ENCODE measurements at regions not wholly inside any gene's neighbourhood (a gene's known extent, or its start where the extent isn't known, plus 50 kb on each side); places are given as distances from the start of the nearest gene placed in this dataset.
"Not testable (repeated sequence)": the region's sequence is repeated elsewhere in the genome, so short reads cannot be mapped to it uniquely, and the experiment has no call there.

- DNase-seq (ENCODE audit: low read depth), result no peak
Observed at GRCh38 chr21:35749904-35750303, 310.4 kb downstream of the SETD4 start.

- DNase-seq (ENCODE audit: low read depth), result no peak
Observed at GRCh38 chr21:35748678-35749314, 311.5 kb downstream of the SETD4 start.

DNA sequence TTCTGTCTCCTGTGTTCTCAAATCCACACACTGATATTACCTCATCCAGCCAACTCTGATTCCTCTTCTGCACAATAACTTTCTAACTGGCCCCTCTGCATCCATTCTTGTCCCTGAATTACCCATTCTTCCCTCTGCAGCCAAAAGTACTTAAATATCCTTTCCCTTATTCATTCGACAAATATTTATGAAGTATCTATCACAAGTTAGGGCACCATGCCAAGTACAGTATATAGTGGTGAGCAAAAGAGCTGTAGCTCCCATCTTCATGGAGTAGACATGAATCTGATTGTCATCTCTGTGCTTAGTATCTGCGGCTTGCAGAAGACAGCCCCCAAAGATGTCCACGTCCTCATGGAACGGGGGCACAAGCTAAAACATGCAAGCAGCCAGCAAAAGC lies 316.8 kb downstream of the SETD4 start:
- no peak for DNase-seq (ENCODE audit: low read depth)

GRCh38 chr21:35738347-35738961 lies 321.9 kb downstream of the SETD4 start:
- DNase-seq (ENCODE audit: low read depth), result no peak

- DNase-seq (ENCODE audit: low read depth), result no peak
Observed at GRCh38 chr21:35737899-35738346, 322.4 kb downstream of the SETD4 start.

- no peak for DNase-seq (ENCODE audit: low read depth)
Observed at GRCh38 chr21:35737449-35737848, 322.9 kb downstream of the SETD4 start.

DNA sequence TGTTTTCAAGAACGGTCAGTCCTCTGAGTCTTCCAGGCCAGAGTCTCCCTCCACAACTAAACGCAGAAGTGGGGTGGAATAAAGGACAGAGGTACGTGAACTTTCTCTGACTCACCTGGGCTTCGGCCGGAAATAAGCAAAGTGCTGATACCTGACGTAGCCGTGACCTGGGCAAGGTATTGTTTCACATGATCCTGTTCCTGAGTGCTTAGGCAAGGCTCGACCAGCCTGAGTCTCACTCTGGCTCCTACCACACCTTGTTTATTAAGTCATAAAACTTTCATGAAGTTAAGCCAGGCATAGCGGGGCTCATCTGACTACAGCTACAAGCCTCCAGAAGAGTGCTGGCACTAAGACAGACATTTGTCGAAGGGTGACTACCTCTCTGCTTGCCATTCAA lies 327.5 kb downstream of the SETD4 start:
- no peak for DNase-seq (ENCODE audit: low read depth)

DNA sequence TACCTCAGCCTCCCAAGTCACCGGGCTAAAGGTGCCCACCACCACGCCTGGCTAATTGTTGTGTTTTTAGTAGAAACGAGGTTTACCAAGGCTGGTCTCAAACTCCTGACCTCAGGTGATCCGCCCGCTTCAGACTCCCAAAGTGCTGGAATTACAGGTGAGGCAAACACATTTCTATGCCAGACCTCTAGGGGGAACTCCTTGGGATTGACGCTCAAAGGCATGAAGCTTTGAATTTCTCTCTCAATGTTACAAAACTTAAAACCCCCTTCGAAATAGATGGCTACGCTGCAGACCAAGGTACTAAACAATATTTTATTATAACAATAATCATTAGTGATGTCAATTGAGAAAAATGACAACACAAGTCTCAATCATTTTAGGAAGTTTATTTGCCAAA lies 330.0 kb downstream of the SETD4 start:
- DNase-seq (ENCODE audit: low read depth), result no peak

DNA sequence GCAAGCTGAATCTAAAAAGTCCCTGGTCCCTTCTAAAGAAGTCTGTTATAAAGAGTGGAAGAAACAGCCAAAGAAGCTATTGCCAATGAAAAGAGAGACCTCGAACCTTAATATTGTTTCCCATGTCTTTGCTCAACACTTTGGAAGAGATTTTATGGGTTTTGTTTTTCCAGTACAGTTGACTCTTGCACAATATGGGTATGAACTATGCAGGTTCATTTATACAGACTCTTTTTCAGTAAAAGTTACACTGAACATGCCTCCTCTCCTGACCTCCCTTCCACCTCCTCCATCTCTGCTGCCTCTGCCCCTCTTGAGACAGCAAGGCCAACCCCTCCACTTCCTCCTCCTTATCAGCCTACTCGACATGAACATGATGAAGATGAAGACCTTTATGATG lies 332.5 kb downstream of the SETD4 start:
- no peak for DNase-seq (ENCODE audit: low read depth)

DNA sequence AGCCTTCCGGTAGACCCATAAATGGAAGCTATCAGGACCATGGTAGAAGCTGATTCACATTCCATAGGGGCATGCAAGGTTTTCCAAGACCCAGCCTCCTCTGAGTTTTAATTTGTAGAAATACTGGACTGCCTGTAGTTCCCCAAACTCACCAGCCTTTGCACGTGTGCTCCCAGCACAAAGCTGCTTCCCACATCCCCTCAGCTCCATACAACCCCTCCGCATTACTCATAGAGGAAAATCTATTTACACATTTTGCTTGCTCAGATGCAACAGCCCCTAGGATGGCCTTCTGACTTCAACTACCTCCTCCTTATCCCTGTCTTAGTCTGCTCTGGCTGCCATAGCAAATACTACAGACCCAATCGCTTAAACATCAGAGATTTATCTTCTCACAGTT lies 336.2 kb downstream of the SETD4 start:
- DNase-seq (ENCODE audit: low read depth), result no peak

- no peak for DNase-seq (ENCODE audit: low read depth)
Observed at GRCh38 chr21:35721701-35722100, 338.6 kb downstream of the SETD4 start.

GRCh38 chr21:35720208-35720731 lies 340.1 kb downstream of the SETD4 start:
- no peak for DNase-seq (ENCODE audit: low read depth)

DNA sequence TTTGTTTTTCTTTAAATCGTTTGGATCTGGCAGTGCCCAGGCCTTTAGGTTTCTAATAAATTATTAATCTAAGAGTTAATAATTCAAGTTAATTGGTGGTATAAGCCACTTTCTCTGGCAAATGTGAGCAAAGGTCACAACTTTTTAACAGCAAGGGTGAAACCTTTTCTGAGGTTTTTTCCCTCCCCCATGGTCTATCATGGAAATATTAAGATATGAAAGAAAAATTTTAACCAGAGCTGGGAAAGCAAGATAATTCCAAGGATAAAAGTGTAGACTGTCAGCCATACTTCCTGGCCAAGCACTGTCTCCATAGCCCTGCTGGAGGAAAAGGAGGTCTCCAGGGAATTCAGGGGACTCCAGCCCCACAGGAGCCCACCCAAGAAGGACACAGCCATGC lies 341.2 kb downstream of the SETD4 start:
- DNase-seq (ENCODE audit: low read depth), result no peak

DNA sequence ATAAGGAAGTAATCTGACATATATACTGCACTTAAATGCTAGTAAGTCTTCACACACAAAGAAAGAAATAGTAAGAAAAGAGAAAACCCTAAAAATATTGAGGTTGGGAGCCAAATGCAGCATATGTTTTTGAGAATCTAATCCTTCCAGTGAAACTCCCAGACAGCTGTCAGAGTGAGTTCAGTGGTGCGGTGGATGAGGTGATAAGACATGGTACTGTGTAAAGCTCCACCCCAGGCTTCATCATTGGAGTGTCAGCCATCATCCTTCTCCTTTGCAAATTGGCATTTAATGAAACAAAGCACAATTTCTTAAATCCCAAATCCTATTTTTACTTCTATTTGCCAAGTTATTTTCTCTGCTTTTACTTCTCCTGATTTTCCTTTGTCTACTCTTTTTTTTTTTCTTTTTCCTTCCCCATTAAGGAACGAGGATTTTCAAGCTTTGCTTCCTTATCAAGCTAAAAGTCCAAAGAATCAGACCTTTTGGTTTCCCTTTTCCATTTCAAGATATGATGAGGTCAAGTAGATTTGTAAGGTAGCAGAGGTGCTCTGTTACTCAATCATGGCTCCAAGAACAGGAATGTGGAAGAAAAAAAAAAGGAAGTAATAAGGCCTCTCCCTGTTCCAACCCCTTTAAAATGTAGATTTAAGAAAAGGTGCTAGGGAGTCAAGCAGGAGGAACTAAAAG lies 343.3 kb downstream of the SETD4 start:
- no peak for DNase-seq (ENCODE audit: low read depth)

- no peak for DNase-seq (ENCODE audit: low read depth)
Observed at GRCh38 chr21:35713914-35714313, 346.4 kb downstream of the SETD4 start.

- no peak for DNase-seq (ENCODE audit: low read depth)
Observed at GRCh38 chr21:35711661-35712060, 348.7 kb downstream of the SETD4 start.

- no peak for DNase-seq (ENCODE audit: low read depth)
Observed at GRCh38 chr21:35711213-35711612, 349.1 kb downstream of the SETD4 start.

GRCh38 chr21:35709990-35710389 lies 350.3 kb downstream of the SETD4 start:
- not testable (repeated sequence) for DNase-seq (ENCODE audit: low read depth)

DNA sequence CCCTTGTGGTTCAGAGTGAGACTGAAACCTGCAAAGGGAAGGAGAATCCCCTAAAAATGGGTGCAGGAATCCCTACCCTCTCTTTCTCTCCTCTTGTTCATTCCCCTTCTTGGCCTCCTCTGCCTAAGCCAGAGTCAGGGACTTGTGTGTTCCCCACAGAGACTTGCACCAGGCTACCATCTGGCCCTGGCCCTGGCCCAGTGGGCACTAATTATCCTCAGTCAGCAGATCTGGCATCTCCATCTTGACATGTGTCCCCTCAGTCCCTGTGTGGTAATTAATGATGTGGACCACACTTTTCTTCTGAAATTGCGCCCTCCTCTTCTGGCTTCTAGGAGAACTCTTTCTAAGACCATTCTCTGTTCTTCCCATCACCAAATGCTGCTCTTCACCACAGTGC lies 354.4 kb downstream of the SETD4 start:
- no peak for DNase-seq (ENCODE audit: low read depth)

GRCh38 chr21:35705237-35705887 lies 355.0 kb downstream of the SETD4 start:
- no peak for DNase-seq (ENCODE audit: low read depth)

DNA sequence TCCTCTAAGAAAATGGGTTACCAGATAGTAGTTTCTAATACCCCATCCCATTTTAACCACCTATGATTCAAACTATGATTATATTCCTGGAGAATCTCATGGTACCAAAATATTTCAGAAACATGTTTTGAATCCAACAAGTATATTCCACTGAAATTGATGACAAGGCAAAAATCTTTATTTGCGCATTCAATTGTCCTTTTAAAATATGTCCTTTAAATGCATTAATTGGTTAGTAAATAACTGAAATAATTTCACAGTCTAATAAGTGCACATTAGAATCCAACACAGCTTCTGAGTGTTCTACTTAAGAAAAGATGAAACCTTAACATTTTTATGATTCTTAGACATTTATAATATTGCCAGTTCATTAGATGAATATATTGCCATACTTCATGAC lies 356.6 kb downstream of the SETD4 start:
- DNase-seq (ENCODE audit: low read depth), result no peak

- no peak for DNase-seq (ENCODE audit: low read depth)
Observed at GRCh38 chr21:35699361-35699760, 361.0 kb downstream of the SETD4 start.

DNA sequence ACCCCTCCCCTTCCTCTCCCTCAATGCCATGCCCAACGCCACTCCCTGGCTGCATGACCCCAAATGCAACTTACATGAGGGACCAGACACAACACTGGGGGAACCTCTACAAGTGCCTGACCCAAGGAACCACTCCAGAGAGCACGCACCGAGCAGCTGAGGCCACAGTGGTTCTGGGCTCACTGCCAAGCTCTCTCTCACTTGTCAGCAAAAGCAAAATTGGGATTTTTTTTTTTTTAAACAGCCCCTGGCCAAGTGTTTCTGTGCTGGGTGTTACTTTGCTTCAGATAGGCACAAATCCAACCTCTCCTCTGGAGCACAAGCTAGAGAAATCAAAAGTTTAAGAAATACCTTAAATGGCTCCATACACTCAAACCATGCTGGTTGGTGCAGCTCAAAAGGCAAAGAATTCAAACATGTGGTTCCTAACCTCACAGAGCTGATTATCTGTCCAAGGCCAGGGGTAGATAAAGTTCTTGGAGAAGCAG lies 363.0 kb downstream of the SETD4 start:
- DNase-seq (ENCODE audit: low read depth), result no peak
